ENCODE measurements at regions not wholly inside any gene's neighbourhood (a gene's known extent, or its start where the extent isn't known, plus 50 kb on each side); places are given as distances from the start of the nearest gene placed in this dataset.

DNA sequence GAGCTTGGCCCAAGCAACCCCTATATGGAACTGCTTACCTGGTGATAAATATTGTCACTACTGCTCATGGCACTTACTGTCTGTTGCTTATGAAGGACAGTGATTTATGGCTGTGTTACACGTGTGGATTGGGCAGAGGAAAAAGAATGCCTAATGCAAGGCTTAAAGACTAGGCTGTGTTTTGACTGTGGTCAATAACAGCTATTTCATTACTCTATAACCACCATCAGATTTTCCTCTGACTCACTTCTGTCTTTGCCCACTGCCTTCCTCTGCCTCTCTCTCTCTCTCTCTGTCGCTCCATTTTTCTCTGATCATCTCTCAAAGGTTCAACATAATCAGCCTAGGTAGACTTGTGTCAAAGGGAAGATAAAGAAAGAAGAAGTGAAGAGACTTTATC, 96.2 kb downstream of the TLR4 start:
- Histone ChIP-seq H3K9me3 (ENCODE audit: low read length) (no peaks in the 10 kb centered on the region), H4K20me1 (ENCODE audit: insufficient read depth, low read length) (no peaks in the 10 kb centered on the region), H3K4me2 (ENCODE audit: low read length) (no peak overlapping the region)

DNA sequence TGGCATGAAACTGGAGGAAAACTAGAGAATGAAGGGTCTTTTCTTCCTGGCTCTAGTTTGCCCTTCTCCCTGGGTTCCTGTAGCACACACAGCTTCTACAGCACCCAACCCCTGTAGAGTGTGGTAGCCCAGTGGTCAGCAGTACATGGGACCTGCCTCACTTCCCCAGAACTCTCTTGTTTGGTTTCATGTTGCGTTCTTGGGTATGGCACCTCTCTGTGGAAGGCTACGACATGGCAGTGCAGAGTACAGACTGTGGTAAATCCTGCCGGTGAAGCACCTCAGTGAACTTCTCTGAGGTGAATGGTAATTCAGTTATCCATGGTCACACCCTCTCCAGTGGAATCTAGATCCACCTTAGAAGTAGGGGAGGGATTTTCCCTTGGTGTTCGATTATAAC, 105.5 kb downstream of the TLR4 start:
- no peak overlapping the region for H3K27ac ChIP-seq (ENCODE audit: low read depth, low read length, poor library complexity, severe bottlenecking)
- no peak overlapping the region for H2AFZ ChIP-seq (ENCODE audit: low read length)
- H3K4me2 ChIP-seq (ENCODE audit: low read length), result no peak overlapping the region
- no peaks in the 10 kb centered on the region for H3K9me3 ChIP-seq (ENCODE audit: low read length)
- H3K79me2 ChIP-seq (ENCODE audit: insufficient read depth, low read length), result no peaks in the 10 kb centered on the region
- H3K4me3 ChIP-seq (ENCODE audit: low read depth, low read length, poor library complexity, severe bottlenecking), result no peak overlapping the region
- H4K20me1 ChIP-seq (ENCODE audit: insufficient read depth, low read length), result no peaks in the 10 kb centered on the region
- H3K9ac ChIP-seq (ENCODE audit: low read length), result no peak overlapping the region
- H3K27me3 ChIP-seq (ENCODE audit: insufficient read depth, low read length), result no peaks in the 10 kb centered on the region
- H3K36me3 ChIP-seq (ENCODE audit: insufficient read depth, low read length), result no peaks in the 10 kb centered on the region
- no peaks in the 10 kb centered on the region for H3K9me2 ChIP-seq (ENCODE audit: low read depth, low read length)
- H3K4me1 ChIP-seq (ENCODE audit: insufficient read depth, low read length, severe bottlenecking), result no peaks in the 10 kb centered on the region
- TF ChIP-seq EZH2 (IDR thresholded peaks at IDR 0.05; ENCODE audit: borderline replicate concordance, low read length), result no peak
- TF ChIP-seq, protein P1, sequence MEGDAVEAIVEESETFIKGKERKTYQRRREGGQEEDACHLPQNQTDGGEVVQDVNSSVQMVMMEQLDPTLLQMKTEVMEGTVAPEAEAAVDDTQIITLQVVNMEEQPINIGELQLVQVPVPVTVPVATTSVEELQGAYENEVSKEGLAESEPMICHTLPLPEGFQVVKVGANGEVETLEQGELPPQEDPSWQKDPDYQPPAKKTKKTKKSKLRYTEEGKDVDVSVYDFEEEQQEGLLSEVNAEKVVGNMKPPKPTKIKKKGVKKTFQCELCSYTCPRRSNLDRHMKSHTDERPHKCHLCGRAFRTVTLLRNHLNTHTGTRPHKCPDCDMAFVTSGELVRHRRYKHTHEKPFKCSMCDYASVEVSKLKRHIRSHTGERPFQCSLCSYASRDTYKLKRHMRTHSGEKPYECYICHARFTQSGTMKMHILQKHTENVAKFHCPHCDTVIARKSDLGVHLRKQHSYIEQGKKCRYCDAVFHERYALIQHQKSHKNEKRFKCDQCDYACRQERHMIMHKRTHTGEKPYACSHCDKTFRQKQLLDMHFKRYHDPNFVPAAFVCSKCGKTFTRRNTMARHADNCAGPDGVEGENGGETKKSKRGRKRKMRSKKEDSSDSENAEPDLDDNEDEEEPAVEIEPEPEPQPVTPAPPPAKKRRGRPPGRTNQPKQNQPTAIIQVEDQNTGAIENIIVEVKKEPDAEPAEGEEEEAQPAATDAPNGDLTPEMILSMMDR (IDR thresholded peaks at IDR 0.05; ENCODE audit: low read length), result no peak; the same call in 1 of the 2 replicates
- no peaks in the 10 kb centered on the region for H3F3A ChIP-seq (ENCODE audit: insufficient read depth, low read length)

More for the DNA sequence above, 96.2 kb downstream of the TLR4 start:
- Histone ChIP-seq H3K4me1 (ENCODE audit: insufficient read depth, low read length, severe bottlenecking) (no peaks in the 10 kb centered on the region), H3K27me3 (ENCODE audit: insufficient read depth, low read length) (no peaks in the 10 kb centered on the region), H2AFZ (ENCODE audit: low read length) (no peak overlapping the region), H3K9ac (ENCODE audit: low read length) (no peak overlapping the region), H3K27ac (ENCODE audit: low read depth, low read length, poor library complexity, severe bottlenecking) (no peak overlapping the region), H3K4me3 (ENCODE audit: low read depth, low read length, poor library complexity, severe bottlenecking) (no peak overlapping the region), H3K36me3 (ENCODE audit: insufficient read depth, low read length) (no peaks in the 10 kb centered on the region), H3K79me2 (ENCODE audit: insufficient read depth, low read length) (no peaks in the 10 kb centered on the region), H3F3A (ENCODE audit: insufficient read depth, low read length) (no peaks in the 10 kb centered on the region), H3K9me2 (ENCODE audit: low read depth, low read length) (no peaks in the 10 kb centered on the region)
- TF ChIP-seq, protein P1 (IDR thresholded peaks at IDR 0.05; ENCODE audit: low read length), result no peak
- TF ChIP-seq EZH2 (IDR thresholded peaks at IDR 0.05; ENCODE audit: borderline replicate concordance, low read length), result no peak

DNA sequence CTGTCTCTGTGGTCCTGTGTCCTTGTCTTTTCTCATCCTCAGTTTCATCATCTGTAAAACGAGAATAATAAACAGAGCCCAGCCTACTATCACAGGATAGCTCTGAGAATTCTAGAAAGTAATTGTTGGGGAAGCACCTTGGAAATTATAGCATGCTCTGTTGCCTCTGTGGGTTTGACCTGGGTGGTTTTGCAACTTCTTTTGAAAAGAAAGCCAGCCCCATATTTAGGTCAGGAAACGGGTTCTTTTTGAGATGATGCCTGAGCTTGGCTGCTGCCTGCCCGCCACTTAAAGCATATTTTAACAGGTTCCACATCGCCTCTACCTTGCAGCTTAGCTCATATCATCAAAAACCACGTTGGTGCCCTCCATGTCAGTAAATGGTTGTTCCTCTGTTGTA, 111.1 kb downstream of the TLR4 start:
- Histone ChIP-seq H3K4me1 (ENCODE audit: insufficient read depth, low read length, severe bottlenecking) (no peaks in the 10 kb centered on the region), H3K79me2 (ENCODE audit: insufficient read depth, low read length) (no peaks in the 10 kb centered on the region), H3K9me2 (ENCODE audit: low read depth, low read length) (no peaks in the 10 kb centered on the region), H3K9me3 (ENCODE audit: low read length) (no peaks in the 10 kb centered on the region), H3K27ac (ENCODE audit: low read depth, low read length, poor library complexity, severe bottlenecking) (no peak overlapping the region), H3F3A (ENCODE audit: insufficient read depth, low read length) (no peaks in the 10 kb centered on the region), H3K4me3 (ENCODE audit: low read depth, low read length, poor library complexity, severe bottlenecking) (no peak overlapping the region), H3K4me2 (ENCODE audit: low read length) (no peak overlapping the region), H3K27me3 (ENCODE audit: insufficient read depth, low read length) (no peaks in the 10 kb centered on the region), H3K36me3 (ENCODE audit: insufficient read depth, low read length) (no peaks in the 10 kb centered on the region), H4K20me1 (ENCODE audit: insufficient read depth, low read length) (no peaks in the 10 kb centered on the region), H3K9ac (ENCODE audit: low read length) (no peak overlapping the region), H2AFZ (ENCODE audit: low read length) (no peak overlapping the region)
- TF ChIP-seq EZH2 (IDR thresholded peaks at IDR 0.05; ENCODE audit: borderline replicate concordance, low read length), result no peak
- TF ChIP-seq, protein P1 (IDR thresholded peaks at IDR 0.05; ENCODE audit: low read length), result no peak

Measured in OCI-LY1 (cell line).